Activated B cell treated with CpG ODN at 0.5 μM for 24 hours (primary cell): ENCODE measurements at regions not wholly inside any gene's neighbourhood (a gene's known extent, or its start where the extent isn't known, plus 50 kb on each side); places are given as distances from the start of the nearest gene placed in this dataset.

ENCODE experiments used
- ATAC-seq: fragments of 200-7000 bp; cut with Tn5 transposase; one replicate; pipeline ENCODE4 v1.10.0; 2021; ENCODE audit warnings: low read depth, mild to moderate bottlenecking, moderate library complexity
- CTCF ChIA-PET: fragments of 350-600 bp; sonication (Branson Sonifier 250); formaldehyde crosslinking; loops from one replicate; lab custom pipeline; 2021; ENCODE audit warnings: antibody characterized with exemption; lab: Charles Lee
- POLR2A ChIA-PET: fragments of 350-600 bp; sonication (Branson Sonifier 250); formaldehyde crosslinking; loops from one replicate; lab custom pipeline; 2021; ENCODE audit warnings: antibody characterized with exemption; lab: Charles Lee
- DNase-seq: peaks from one replicate; pipeline ENCODE4 v3.0.0; 2022
- H3K27ac Mint-ChIP-seq: one replicate; pipeline ENCODE4 v1.8.0; 2020; ENCODE audit warnings: mixed read lengths
- H3K27me3 Mint-ChIP-seq: one replicate; pipeline ENCODE4 v1.8.0; 2021; ENCODE audit warnings: mixed read lengths
- H3K36me3 Mint-ChIP-seq: one replicate; pipeline ENCODE4 v1.8.0; 2021; ENCODE audit warnings: low read depth, mixed read lengths
- H3K4me1 Mint-ChIP-seq: one replicate; pipeline ENCODE4 v1.8.0; 2021; ENCODE audit warnings: mixed read lengths
- H3K4me3 Mint-ChIP-seq: one replicate; pipeline ENCODE4 v1.8.0; 2020; ENCODE audit warnings: mild to moderate bottlenecking, mixed read lengths
- H3K9me3 Mint-ChIP-seq: one replicate; pipeline ENCODE4 v1.8.0; 2020; ENCODE audit warnings: mixed read lengths
- CTCF ChIP-seq: fragments of 200-600 bp; IDR thresholded peaks from one replicate; pipeline ENCODE4 v1.8.0; 2022; ENCODE audit warnings: antibody characterized with exemption, mild to moderate bottlenecking
- intact Hi-C: fragments of 100-400 bp; cut with micrococcal nuclease; formaldehyde crosslinking; loops from one replicate; pipeline ENCODE4 v1.15.1; 2024

GRCh38 chr5:24059716-24060115 lies 552.3 kb downstream of the PRDM9 start:
- Mint-ChIP-seq H3K4me1 (no peaks in the 10 kb centered on the region), H3K27me3 (no peaks in the 10 kb centered on the region), H3K36me3 (no peaks in the 10 kb centered on the region), H3K9me3 (peaks cover 2% of the 10 kb centered on the region), H3K4me3 (no peak overlapping the region), H3K27ac (no peak overlapping the region)
- ChIA-PET CTCF (no interaction called here), POLR2A (no interaction called here)
- no peak for TF ChIP-seq CTCF
- intact Hi-C loops, result no loop called here
- ATAC-seq (no peak), DNase-seq (no peak)

DNA sequence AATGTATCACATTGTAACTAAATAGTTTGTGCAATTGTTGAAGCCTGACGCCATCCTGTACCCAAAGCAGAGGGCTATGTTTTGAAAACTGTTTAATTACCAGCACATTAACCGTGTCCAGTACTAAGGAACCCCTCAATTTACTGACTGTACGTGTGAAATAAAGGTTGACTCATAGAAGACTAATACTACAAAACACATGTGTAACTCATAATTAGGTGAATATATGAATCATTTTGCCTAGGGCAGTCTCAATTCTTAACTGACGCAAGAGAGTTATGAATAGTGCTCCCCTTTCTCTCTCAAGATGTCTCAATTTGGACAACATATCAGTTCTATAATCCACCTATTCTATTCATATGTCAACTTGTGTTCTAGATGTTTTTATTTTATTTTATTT lies 558.4 kb downstream of the PRDM9 start:
- no peak for DNase-seq
- no peak overlapping the region for H3K27ac Mint-ChIP-seq
- ATAC-seq, result no peak
- no peaks in the 10 kb centered on the region for H3K27me3 Mint-ChIP-seq
- H3K36me3 Mint-ChIP-seq, result no peaks in the 10 kb centered on the region
- ChIA-PET POLR2A (no interaction called here), CTCF (no interaction called here)
- H3K4me1 Mint-ChIP-seq, result no peaks in the 10 kb centered on the region
- intact Hi-C loops, result no loop called here
- TF ChIP-seq CTCF, result no peak
- H3K9me3 Mint-ChIP-seq, result peaks cover 8% of the 10 kb centered on the region
- no peak overlapping the region for H3K4me3 Mint-ChIP-seq

- ChIA-PET CTCF (no interaction called here), POLR2A (no interaction called here)
- ATAC-seq, result no peak
- TF ChIP-seq CTCF, result no peak
- Mint-ChIP-seq H3K4me3 (no peak overlapping the region), H3K27me3 (no peaks in the 10 kb centered on the region), H3K9me3 (peaks cover 8% of the 10 kb centered on the region), H3K27ac (no peak overlapping the region), H3K4me1 (no peaks in the 10 kb centered on the region), H3K36me3 (no peaks in the 10 kb centered on the region)
- intact Hi-C loops, result no loop called here
- no peak for DNase-seq
Measured at GRCh38 chr5:24067208-24067607, 559.8 kb downstream of the PRDM9 start.

- CTCF ChIA-PET, result no interaction called here
- no peak for DNase-seq
- no peak for TF ChIP-seq CTCF
Measured at GRCh38 chr5:24068524-24068923, 561.1 kb downstream of the PRDM9 start.

DNA sequence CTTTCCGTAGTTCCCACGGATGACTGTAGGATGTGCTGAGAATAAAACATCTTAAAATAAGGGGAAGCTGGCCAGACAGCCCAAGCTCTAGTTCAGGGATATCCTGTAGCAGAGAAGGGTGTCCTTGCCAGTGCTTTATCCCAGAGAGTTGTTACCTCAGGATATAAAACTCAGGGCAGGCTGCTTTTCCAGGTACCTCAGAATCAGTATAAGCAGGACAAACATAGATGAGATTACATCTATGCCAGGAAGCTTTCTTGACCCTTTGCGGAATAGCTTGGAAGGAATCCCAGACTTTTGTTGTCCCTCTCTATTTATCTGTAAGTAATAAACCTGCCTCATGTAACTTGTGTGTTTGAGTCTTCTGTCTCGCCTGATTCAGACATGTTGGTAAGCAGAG lies 565.7 kb downstream of the PRDM9 start:
- ChIA-PET CTCF (no interaction called here), POLR2A (no interaction called here)
- Mint-ChIP-seq H3K36me3 (no peaks in the 10 kb centered on the region), H3K4me3 (no peak overlapping the region), H3K9me3 (peaks cover 6% of the 10 kb centered on the region), H3K27ac (no peak overlapping the region), H3K4me1 (no peaks in the 10 kb centered on the region), H3K27me3 (no peaks in the 10 kb centered on the region)
- DNase-seq (no peak), ATAC-seq (no peak)
- intact Hi-C loops, result no loop called here
- TF ChIP-seq CTCF, result no peak

More at GRCh38 chr5:24068524-24068923, 561.1 kb downstream of the PRDM9 start:
- intact Hi-C loops, result no loop called here
- Mint-ChIP-seq H3K27me3 (no peaks in the 10 kb centered on the region), H3K4me1 (no peaks in the 10 kb centered on the region), H3K36me3 (no peaks in the 10 kb centered on the region), H3K9me3 (peaks cover 9% of the 10 kb centered on the region), H3K27ac (no peak overlapping the region), H3K4me3 (no peak overlapping the region)
- ATAC-seq, result no peak
- POLR2A ChIA-PET, result no interaction called here
